GM13977 (cell line): ENCODE measurements at regions not wholly inside any gene's neighbourhood (a gene's known extent, or its start where the extent isn't known, plus 50 kb on each side); places are given as distances from the start of the nearest gene placed in this dataset.

ENCODE experiments used
- DNase-seq: peaks from one replicate; pipeline ENCODE4 v3.0.0; 2012; ENCODE audit warnings: low spot score
- CTCF ChIP-seq: IDR thresholded peaks from 2 replicates; pipeline ENCODE4 v1.5.1; 2012; ENCODE audit warnings: mild to moderate bottlenecking, control low read depth; ENCODE audit not compliant: insufficient read depth; ENCODE audit errors: extremely low read depth, missing control alignments
- in situ Hi-C: fragments of 300-500 bp; cut with MboI; formaldehyde crosslinking; loops from one replicate; pipeline ENCODE4 v1.12.0; 2022; ENCODE audit warnings: low sequenced_read_pairs, low pct_unique_long_range_greater_than_20kb, mixed read lengths, inconsistent platforms; ENCODE audit not compliant: unreplicated experiment

- no peak for TF ChIP-seq CTCF
- DNase-seq: no peak
These were observed 398.7 kb upstream of the LRRTM4 start for GRCh38 chr2:77920838-77921366.

GRCh38 chr2:77922567-77922966 lies 400.4 kb upstream of the LRRTM4 start:
- in situ Hi-C loops: no loop called here

More at GRCh38 chr2:77920838-77921366, 398.7 kb upstream of the LRRTM4 start:
- in situ Hi-C loops: no loop called here

GRCh38 chr2:77937366-77937765 lies 415.2 kb upstream of the LRRTM4 start:
- TF ChIP-seq CTCF: no peak
- DNase-seq: no peak
- in situ Hi-C loops: no loop called here

More at GRCh38 chr2:77922567-77922966, 400.4 kb upstream of the LRRTM4 start:
- DNase-seq: no peak
- TF ChIP-seq CTCF: no peak

- in situ Hi-C loops: no loop called here
- DNase-seq: no peak
These were observed 416.3 kb upstream of the LRRTM4 start for GRCh38 chr2:77938462-77938861.

GRCh38 chr2:77939370-77939769 lies 417.2 kb upstream of the LRRTM4 start:
- in situ Hi-C loops: no loop called here
- no peak for TF ChIP-seq CTCF

More at GRCh38 chr2:77938462-77938861, 416.3 kb upstream of the LRRTM4 start:
- TF ChIP-seq CTCF: no peak

GRCh38 chr2:77939801-77940200 lies 417.6 kb upstream of the LRRTM4 start:
- no peak for TF ChIP-seq CTCF
- DNase-seq: no peak
- in situ Hi-C loops: no loop called here

More at GRCh38 chr2:77939370-77939769, 417.2 kb upstream of the LRRTM4 start:
- no peak for DNase-seq
